ENCODE measurements at regions not wholly inside any gene's neighbourhood (a gene's known extent, or its start where the extent isn't known, plus 50 kb on each side); places are given as distances from the start of the nearest gene placed in this dataset.
"Not testable (repeated sequence)": the region's sequence is repeated elsewhere in the genome, so short reads cannot be mapped to it uniquely, and the experiment has no call there.

GRCh38 chr6:79374308-79374707, 139.8 kb upstream of the HMGN3 start:
- TF ChIP-seq CTCF (IDR thresholded peaks at IDR 0.05; ENCODE audit: borderline replicate concordance, control extremely low read depth, extremely low read depth, insufficient read depth, missing control alignments) = no peak
- in situ Hi-C loops (cut with MboI; ENCODE audit: low sequenced_read_pairs, unreplicated experiment) = no loop called here
- no peak for DNase-seq (ENCODE audit: low spot score)

GRCh38 chr6:79373880-79374279, 139.4 kb upstream of the HMGN3 start:
- DNase-seq (ENCODE audit: low spot score) = no peak
- in situ Hi-C loops (cut with MboI; ENCODE audit: low sequenced_read_pairs, unreplicated experiment) = no loop called here
- TF ChIP-seq CTCF (IDR thresholded peaks at IDR 0.05; ENCODE audit: borderline replicate concordance, control extremely low read depth, extremely low read depth, insufficient read depth, missing control alignments) = no peak

GRCh38 chr6:79373246-79373645, 138.8 kb upstream of the HMGN3 start:
- in situ Hi-C loops (cut with MboI; ENCODE audit: low sequenced_read_pairs, unreplicated experiment) = no loop called here
- TF ChIP-seq CTCF (IDR thresholded peaks at IDR 0.05; ENCODE audit: borderline replicate concordance, control extremely low read depth, extremely low read depth, insufficient read depth, missing control alignments) = no peak
- no peak for DNase-seq (ENCODE audit: low spot score)

GRCh38 chr6:79372757-79373156, 138.3 kb upstream of the HMGN3 start:
- no peak for TF ChIP-seq CTCF (IDR thresholded peaks at IDR 0.05; ENCODE audit: borderline replicate concordance, control extremely low read depth, extremely low read depth, insufficient read depth, missing control alignments)
- no peak for DNase-seq (ENCODE audit: low spot score)
- in situ Hi-C loops (cut with MboI; ENCODE audit: low sequenced_read_pairs, unreplicated experiment) = no loop called here

GRCh38 chr6:79369026-79369425, 134.5 kb upstream of the HMGN3 start:
- in situ Hi-C loops (cut with MboI; ENCODE audit: low sequenced_read_pairs, unreplicated experiment) = no loop called here
- no peak for DNase-seq (ENCODE audit: low spot score)
- TF ChIP-seq CTCF (IDR thresholded peaks at IDR 0.05; ENCODE audit: borderline replicate concordance, control extremely low read depth, extremely low read depth, insufficient read depth, missing control alignments) = no peak

- in situ Hi-C loops (cut with MboI; ENCODE audit: low sequenced_read_pairs, unreplicated experiment); DNase-seq (ENCODE audit: low spot score): not testable (repeated sequence)
Observed at GRCh38 chr6:79363441-79363840, 129.0 kb upstream of the HMGN3 start.

- DNase-seq (ENCODE audit: low spot score); in situ Hi-C loops (cut with MboI; ENCODE audit: low sequenced_read_pairs, unreplicated experiment): not testable (repeated sequence)
Observed at GRCh38 chr6:79361074-79361473, 126.6 kb upstream of the HMGN3 start.

- no peak for DNase-seq (ENCODE audit: low spot score)
- in situ Hi-C loops (cut with MboI; ENCODE audit: low sequenced_read_pairs, unreplicated experiment) = no loop called here
- TF ChIP-seq CTCF (IDR thresholded peaks at IDR 0.05; ENCODE audit: borderline replicate concordance, control extremely low read depth, extremely low read depth, insufficient read depth, missing control alignments) = no peak
Observed at GRCh38 chr6:79353226-79353625, 118.7 kb upstream of the HMGN3 start.

All from GM13976 (cell line).